T47D (cell line): ENCODE measurements at regions not wholly inside any gene's neighbourhood (a gene's known extent, or its start where the extent isn't known, plus 50 kb on each side); places are given as distances from the start of the nearest gene placed in this dataset.

Source experiments
- DNase-seq, 2 experiments: peaks; one replicate each; pipeline versions ENCODE4 v3.0.0 to v3.0.0-alpha.2; 2011 to 2012; ENCODE audit warnings: low read depth in 1 of 2, low spot score in 1 of 2
- JUND ChIP-seq: IDR thresholded peaks from 2 replicates; pipeline ENCODE4 v1.6.1; 2012; ENCODE audit warnings: low read depth
- in situ Hi-C: cut with HindIII; loops from 2 replicates; pipeline ENCODE4 v1.10.0; 2016; ENCODE audit warnings: low sequenced_read_pairs, low pct_unique_long_range_greater_than_20kb

DNA sequence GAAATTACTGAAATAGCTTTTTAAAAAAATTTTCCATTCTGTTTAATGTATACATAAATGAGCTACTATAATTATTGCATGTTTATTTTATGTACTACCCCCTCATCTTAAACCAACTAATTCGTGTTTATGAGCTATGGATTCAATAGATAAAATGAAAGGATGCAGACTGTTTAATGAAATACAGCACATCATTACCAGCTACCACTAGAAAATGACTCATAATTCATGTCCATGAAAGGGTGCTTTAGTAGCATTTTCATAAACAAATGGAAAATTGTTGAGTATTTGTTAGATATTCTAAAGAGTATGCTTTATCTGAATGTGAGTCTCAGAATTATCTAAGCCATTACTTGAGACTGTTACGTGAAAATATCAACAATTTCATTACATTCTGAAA, 1590.1 kb downstream of the HACE1 start:
- no peak for DNase-seq
- TF ChIP-seq JUND = no peak

DNA sequence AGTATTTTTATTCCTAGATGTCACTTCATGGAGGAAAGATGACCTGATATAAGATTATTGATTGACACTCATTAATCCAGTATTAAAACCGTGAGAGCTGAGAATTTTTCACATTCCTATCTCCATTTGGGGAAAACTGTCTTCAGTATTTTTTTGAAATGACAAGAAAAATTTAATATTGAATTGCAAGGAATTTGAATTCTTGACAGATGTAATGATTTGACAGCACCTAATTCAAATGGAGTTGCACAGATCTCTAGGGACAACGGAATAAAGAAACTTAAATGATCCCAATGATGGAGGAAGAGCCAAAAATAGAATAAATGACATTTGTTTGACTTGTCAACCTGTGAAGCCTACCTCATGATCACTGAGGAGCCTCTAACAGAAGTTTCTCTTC, 1591.4 kb downstream of the HACE1 start:
- in situ Hi-C loops = no loop called here
- no peak for TF ChIP-seq JUND
- no peak for DNase-seq

More for the DNA sequence above, 1590.1 kb downstream of the HACE1 start:
- in situ Hi-C loops = no loop called here

DNA sequence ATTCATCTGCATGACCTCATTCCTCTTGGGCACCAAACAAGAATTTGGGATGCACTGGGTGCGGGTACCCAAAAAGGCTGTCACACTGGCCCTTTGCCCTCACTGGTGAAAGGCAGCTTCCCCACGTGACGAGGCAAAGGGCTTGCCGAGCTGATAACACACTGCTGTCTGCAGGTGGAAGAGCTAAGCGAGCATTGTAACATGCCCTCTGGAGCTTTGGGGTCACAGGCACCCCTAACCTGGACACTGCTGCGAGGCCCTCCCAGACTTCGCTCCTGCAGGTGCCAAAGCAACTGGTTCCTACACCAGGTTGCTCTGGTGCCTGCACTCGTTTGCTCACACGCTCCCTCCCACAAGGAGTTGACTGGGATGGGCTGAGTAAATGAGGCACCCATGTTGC, 1595.7 kb downstream of the HACE1 start:
- no peak for TF ChIP-seq JUND
- in situ Hi-C loops = no loop called here
- no peak for DNase-seq

DNA sequence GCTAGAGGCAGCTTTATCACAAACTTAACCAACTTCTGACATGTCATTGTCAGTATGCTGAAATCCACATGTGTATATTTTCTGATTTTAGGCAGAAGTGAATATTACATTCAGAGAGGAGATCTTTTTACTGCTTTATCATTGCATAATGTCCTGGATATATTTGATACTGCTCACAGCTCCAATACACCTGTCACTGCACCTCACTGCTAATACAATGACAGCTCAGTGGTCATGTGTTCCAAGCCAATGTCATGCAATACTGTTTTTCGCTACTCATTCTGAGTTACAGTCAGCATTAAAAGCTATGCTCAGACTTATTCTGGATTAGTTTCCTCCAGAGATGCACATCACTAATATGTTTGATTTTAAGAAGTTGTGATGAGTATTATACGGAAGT, 1604.6 kb downstream of the HACE1 start:
- DNase-seq = no peak
- in situ Hi-C loops = no loop called here
- TF ChIP-seq JUND = no peak

DNA sequence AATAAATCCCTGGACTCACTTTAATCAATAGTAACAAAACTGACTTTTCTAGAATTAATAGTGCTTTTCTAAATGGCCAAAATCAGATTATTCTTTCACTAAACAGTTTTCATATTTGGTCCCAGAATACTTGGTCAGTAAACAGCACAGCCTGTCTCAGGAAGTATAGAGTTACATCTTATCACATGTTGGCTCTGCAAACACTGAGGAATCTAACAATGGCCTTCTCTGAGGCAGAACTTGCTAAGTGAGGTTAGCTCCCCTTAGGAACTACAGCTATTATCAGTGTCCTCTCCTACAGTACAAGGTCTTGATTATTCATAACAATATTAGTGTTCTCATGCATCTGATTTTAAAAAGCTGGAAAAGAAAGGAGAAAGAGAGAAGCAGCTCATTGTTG, 1622.8 kb downstream of the HACE1 start:
- TF ChIP-seq JUND = no peak
- no peak for DNase-seq
- in situ Hi-C loops = no loop called here

DNA sequence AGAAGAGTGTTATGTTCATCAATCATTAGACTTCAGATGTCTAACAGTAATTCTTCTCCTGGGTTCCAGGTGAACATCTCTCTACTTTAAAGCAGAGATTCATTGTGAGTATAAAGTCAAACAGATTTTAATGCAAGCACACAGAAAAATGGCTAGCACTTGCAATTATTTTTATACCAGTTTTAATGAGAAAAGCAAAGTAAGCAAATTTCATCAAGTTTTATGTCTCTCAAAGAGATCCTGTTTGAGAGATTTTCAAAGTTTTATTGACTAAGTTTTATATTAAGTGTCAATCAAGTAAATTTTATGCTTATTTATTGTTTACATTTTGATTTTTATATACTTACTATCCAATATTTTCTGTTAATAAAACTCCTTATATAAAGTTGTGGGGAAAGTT, 1628.5 kb downstream of the HACE1 start:
- TF ChIP-seq JUND = no peak
- DNase-seq = no peak
- in situ Hi-C loops = no loop called here

DNA sequence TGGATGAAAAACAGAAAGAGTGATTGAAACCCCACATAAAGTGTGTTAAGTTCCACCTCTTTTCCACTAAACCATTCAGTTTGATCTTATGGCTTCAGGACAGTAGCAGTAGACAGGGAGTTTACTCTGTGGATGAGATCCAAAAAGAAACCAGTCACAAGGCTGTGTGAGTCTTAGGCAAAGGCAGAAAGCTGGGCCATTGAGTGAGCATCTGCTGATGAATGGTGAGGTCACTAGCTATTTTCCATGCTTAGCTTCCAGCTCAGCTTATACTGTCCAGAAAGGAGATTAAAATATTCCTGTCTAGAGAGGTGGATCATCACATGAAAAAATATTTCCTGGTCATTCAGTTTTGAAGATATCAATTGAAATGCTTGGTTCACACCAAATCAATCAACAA, 1643.9 kb downstream of the HACE1 start:
- in situ Hi-C loops = no loop called here
- no peak for DNase-seq
- no peak for TF ChIP-seq JUND

DNA sequence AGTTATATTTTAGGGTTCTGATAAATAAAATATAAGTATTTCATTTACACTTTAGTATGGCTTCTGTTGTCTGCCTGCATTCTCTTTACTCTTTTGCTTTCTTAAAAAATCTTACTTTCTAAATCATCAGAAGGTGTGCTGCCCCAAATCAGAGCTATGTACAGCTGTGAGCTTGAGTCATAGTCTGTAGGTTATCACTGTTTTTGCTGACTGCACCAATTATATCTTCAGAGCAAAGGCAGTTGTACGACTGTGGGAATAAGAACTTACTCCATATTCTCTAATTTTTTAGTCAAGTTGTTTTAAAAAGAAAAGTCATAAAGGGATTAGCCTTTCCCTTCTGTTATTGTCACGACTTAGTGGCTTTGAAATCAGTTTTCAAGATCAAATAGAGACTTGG, 1649.0 kb downstream of the HACE1 start:
- in situ Hi-C loops = no loop called here
- TF ChIP-seq JUND = no peak
- no peak for DNase-seq

DNA sequence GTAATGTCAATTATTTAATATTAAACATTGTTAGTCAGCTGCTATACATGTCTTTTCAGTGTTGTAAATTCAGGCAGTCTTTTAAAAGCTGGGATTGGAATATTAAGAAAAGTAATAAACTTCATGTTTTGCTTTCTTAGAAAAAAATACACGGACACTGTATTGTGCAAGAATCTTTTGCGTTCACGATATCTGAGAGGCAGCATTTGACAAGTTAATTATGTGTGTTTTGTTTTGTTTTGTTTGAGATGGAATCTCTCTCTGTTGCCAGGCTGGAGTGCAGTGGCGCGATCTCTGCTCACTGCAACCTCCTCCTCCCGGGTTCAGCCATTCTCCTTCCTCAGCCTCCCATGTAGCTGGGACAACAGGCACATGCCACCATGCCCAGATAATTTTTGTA, 1661.3 kb downstream of the HACE1 start:
- DNase-seq = no peak
- in situ Hi-C loops = no loop called here
- no peak for TF ChIP-seq JUND

DNA sequence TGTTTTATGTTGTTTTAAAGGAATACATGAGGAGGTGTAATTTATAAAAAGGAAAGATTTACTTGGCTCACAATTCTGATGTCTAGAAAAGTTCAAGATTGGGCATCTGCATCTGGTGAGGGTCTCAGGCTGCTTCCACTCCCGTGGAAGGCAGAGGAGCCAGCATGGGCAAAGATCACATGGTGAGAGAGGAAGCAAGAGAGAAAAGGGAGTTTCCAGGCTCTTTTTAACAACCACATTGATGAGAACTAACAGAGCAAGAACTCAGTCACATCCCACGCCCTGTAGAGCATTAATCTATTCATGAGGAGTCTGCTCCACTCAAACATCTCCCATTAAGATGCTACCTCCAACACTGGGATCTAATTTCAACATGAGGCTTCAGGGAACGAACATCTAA, 1666.3 kb downstream of the HACE1 start:
- in situ Hi-C loops = no loop called here
- DNase-seq = no peak
- TF ChIP-seq JUND = no peak

DNA sequence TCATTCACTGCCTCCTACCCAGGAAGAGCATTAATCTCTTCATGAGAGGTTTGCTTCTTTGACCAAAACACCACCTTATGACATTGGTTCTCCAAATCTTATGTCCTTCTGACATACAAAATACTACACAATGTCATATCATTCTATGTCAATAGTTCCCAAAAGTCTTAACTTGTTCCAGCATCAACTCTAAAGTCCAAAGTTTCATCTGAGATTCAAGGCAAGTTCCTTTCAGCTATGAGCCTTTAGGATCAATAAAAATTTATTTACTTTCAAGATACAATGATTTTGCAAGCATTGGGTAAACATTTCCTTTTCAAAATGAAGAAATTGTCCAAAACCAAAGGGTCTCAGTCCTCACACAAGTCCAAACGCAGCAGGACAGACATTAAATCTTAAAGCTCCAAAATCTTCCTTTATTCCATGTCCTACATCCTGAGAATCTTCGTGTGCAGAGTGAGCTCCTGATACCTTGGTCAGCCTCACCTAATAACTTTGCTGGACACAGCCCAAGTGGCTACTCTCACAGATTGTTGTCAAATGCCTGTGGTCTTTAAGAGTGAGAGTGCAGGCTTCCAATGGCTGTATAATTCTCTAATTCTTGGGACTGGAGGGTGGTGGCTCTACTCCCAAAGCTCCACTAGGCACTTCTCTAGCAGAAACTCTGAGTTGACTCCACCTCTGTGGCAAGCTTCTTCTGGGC, 1668.2 kb downstream of the HACE1 start:
- in situ Hi-C loops = no loop called here
- no peak for TF ChIP-seq JUND
- no peak for DNase-seq

DNA sequence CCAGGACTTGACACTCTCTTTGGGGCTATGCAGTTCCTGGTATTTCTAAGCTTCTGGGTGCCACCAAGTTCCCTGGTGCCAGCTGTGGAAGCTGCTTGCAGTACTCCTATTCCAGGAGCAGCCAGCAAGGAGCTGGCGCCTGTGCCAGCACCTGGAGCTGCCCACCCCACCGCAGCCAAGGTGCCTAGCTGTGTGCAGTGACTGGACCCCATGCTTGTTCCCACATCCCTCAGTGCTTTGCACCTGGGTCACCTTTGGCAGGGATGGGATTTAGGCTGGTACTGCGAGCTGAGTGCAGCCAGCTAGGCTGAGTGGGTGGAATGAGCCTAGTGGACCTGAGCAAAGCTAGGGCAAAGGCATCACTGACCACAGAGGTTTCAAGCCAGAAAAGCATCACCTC, 1674.9 kb downstream of the HACE1 start:
- DNase-seq = no peak
- in situ Hi-C loops = no loop called here
- no peak for TF ChIP-seq JUND

DNA sequence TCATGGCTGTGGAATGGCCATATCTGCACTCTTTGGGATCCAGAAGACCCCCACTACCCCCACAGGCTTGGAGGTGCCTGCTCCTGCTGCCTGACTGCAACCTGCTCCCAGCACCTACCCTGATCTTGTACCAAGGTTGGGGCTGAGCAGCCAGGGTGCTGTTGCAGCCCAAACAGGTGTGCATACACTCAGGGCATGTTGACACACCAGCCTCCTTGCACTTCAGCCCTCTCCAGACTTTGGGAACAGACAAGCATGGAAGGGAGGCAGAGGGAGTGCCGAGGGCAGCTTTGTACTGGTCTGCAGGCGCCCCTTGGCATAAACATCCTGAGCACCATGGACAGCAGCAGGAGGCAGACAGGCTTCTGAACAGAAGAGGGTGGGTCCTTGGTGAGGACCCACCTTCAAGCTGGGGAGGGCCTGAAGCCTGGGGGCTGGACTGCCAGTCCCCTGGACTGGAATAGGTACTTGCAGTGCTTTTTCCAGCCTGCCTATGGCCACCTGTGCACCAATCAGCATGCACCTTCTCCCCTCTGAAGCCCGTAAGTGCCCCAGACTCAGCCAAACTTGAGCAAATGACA, 1675.8 kb downstream of the HACE1 start:
- in situ Hi-C loops = no loop called here
- TF ChIP-seq JUND = no peak
- DNase-seq = peak in 1 of 2 experiments; percentile 12

DNA sequence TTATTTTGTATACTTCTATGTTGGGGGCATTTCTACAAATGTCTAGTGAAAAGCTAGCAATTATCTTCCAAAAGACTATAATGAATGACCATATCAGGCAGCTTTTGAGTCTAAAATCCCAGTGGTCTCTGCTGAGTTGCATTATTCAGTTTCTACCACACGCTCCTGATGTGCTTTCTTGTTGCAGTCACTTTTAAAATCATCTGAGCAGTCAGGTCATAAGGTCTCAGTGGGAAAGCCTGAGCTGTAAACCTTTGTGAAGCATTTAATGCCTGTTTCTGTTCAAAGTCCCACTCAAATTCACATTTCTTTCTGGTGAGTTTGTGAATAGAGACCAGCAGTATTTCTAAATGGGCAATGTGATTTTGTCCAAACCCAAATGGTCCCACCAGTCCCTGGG, 1681.5 kb downstream of the HACE1 start:
- in situ Hi-C loops = no loop called here
- DNase-seq = no peak
- TF ChIP-seq JUND = no peak

DNA sequence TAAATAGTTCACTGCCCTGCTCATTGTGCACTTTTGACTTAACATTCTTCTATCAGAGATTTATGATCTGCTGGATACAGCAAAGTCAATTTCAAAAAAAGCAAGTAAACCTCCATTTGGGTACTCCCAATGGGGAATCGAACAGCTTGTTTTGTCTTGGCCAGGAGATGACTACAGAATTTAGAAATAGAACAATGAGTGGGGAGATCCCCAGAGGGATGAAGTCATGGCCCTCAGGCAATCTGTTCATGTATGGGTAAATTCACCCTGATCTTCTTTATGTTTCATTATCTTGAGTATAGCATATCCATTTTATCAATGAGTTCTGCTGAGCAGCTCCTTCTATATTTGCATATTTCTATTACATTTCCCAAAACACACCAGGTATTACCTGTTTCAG, 1681.9 kb downstream of the HACE1 start:
- DNase-seq = no peak
- in situ Hi-C loops = no loop called here
- TF ChIP-seq JUND = no peak
